HEK293T (cell line): ENCODE measurements at regions not wholly inside any gene's neighbourhood (a gene's known extent, or its start where the extent isn't known, plus 50 kb on each side); places are given as distances from the start of the nearest gene placed in this dataset.

ENCODE experiments used
- BHLHE40 ChIP-seq: fragments of 450-650 bp; IDR thresholded peaks from 2 replicates; pipeline ENCODE4 v1.6.1; 2016; ENCODE audit warnings: mild to moderate bottlenecking, moderate library complexity, borderline replicate concordance
- CTBP1 ChIP-seq: fragments of 450-650 bp; IDR thresholded peaks from 2 replicates; pipeline ENCODE4 v1.6.1; 2016; ENCODE audit warnings: borderline replicate concordance
- FOXA1 ChIP-seq: fragments of 450-650 bp; IDR thresholded peaks from 2 replicates; pipeline ENCODE4 v1.6.1; 2016; ENCODE audit warnings: mild to moderate bottlenecking
- FOXK2 ChIP-seq: fragments of 450-650 bp; IDR thresholded peaks from 2 replicates; pipeline ENCODE4 v1.6.1; 2016; ENCODE audit warnings: mild to moderate bottlenecking
- FOXM1 ChIP-seq: fragments of 450-650 bp; IDR thresholded peaks from 2 replicates; pipeline ENCODE4 v1.6.1; 2017; ENCODE audit warnings: mild to moderate bottlenecking, borderline replicate concordance
- L3MBTL2 ChIP-seq: fragments of 450-650 bp; conservative IDR thresholded peaks from 2 replicates; pipeline ENCODE4 v1.6.1; 2016; ENCODE audit warnings: mild to moderate bottlenecking
- PKNOX1 ChIP-seq: fragments of 450-650 bp; IDR thresholded peaks from 2 replicates; pipeline ENCODE4 v1.6.1; 2016
- SP1 ChIP-seq: fragments of 450-650 bp; IDR thresholded peaks from 2 replicates; pipeline ENCODE4 v1.6.1; 2017
- SUZ12 ChIP-seq: fragments of 450-650 bp; IDR thresholded peaks from 2 replicates; pipeline ENCODE4 v1.6.1; 2016; ENCODE audit warnings: mild to moderate bottlenecking
- TARDBP ChIP-seq: fragments of 450-650 bp; IDR thresholded peaks from 2 replicates; pipeline ENCODE4 v1.6.1; 2016

- TF ChIP-seq SP1 (no peak), BHLHE40 (no peak), FOXK2 (no peak), TARDBP (no peak), CTBP1 (no peak), L3MBTL2 (no peak), FOXA1 (no peak), SUZ12 (no peak), FOXM1 (no peak), PKNOX1 (no peak)
Measured at GRCh38 chr7:142401951-142402350, 144.1 kb upstream of the PRSS58 start.
